A204.1 (cell line): ENCODE measurements at regions not wholly inside any gene's neighbourhood (a gene's known extent, or its start where the extent isn't known, plus 50 kb on each side); places are given as distances from the start of the nearest gene placed in this dataset.

ENCODE experiments used
- FAIRE-seq: peaks from 2 replicates; lab custom pipeline; 2012; peaks lifted over from hg19 to GRCh38; lab: Jason Lieb, UNC

DNA sequence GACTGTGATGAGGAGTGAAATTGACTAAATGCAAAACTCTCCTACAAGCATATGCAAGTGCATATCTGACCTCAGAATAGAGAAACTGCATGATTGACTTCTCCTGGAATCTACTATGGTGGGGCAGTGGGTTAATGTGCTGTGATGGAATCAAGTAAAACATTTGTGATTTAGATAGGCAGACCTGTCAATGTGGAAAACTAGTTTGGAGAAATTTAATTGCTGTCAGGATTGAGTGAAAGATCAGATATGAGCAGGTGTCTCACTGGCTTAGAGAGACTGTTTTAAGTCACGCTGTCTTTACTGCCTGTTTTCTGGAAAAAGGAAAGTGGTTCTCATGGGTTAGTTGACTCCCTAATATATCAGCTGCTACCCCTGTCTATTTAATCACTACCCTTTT, 881.0 kb upstream of the CNTNAP5 start:
- FAIRE-seq, result no peak

DNA sequence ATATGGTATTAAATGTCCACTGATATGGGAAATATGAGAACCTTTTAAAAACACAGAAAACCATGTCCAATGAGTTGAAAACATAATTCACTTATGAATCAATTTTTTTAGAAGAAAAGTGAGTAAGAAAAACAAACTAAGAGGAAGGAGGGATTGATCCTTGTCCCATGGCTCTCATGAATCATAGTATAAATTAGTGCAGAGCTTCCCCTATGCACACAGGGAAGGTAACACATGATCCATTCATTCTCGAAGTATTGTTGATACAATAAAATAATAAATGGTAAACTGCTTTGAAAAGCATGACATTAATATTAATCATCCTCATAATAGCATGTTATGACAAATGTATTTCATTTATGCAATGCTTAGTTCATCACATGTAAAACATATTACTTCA, 872.0 kb upstream of the CNTNAP5 start:
- FAIRE-seq, result no peak

DNA sequence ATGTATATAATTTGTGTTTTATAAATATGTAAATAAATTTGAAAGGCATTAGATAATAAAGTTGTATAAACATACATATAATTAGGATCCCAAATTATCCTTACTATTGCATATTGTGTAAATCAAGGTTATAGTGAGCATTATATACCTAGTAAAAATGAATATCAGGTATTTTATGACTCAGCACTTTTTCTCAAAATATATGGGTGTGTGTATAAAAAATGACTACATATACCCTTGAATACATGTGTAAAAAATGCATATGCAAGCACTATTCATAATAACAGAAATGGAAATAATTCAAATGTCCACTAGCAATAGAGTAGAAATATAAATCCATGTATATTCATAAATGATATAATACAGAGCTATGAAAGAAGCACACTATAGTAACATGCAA, 870.9 kb upstream of the CNTNAP5 start:
- FAIRE-seq, result no peak

DNA sequence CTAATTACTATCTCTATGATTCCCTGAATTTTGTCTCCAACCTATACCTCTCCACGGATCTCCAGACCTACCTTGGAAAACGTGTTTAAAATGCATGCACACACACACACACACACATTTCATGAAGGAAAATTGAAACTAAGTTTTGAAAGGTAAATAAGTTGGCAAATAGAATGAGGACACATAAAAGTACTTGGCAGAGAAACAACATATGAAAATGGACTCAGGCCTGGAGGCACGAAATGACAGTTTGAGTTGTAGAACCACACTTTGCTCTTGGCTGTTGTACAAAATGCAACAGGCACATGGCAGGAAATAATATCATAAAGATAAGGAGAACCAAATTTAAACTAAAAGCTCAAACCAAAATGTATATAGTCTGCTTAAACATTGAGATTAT, 868.1 kb upstream of the CNTNAP5 start:
- no peak for FAIRE-seq

DNA sequence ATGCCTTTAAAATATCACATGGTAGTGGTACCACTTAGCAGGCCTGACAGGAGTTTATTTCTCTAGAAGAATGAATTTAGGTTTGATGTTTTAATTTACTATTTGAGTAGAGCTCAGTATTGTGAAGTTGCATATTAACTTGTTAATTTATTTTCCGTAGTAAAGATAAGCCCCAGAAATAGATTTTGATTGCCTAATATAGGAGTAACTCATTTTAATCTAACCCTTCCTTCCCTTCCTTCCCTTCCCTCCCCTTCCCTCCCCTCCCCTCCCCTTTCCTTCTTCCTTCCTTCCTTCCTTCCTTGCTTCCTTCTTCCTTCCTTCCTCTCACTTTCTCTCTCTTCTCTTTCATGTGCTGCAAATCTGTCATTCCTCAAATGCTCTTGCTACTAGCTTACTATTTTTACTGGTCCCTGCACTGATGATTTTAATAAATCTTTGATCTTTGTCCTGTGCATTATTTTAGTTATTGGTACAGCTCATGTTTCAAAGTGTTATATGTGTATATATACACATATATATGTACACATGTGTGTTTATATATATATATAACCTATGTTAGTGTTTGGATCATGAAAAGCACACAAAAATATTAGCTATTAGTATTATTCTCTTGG, 862.6 kb upstream of the CNTNAP5 start:
- no peak for FAIRE-seq

DNA sequence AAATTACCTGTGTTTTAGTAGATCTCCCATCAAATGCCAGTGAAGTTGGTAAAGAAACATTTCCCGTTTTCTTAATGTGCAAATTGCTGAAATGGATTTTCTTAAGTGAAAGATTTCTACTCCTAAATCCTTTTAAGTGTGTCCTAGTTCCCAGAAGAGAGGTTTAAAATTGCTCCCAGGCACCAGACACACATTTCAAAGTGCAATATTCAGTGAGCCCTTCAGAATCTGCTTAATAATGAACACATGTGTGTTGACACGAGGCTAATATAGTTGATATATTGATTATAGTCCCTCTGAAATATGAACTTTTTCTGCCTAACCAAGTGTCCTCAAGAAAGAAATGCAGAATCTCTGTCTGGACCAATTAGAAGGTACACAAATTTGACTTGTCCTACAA, 861.7 kb upstream of the CNTNAP5 start:
- no peak for FAIRE-seq

DNA sequence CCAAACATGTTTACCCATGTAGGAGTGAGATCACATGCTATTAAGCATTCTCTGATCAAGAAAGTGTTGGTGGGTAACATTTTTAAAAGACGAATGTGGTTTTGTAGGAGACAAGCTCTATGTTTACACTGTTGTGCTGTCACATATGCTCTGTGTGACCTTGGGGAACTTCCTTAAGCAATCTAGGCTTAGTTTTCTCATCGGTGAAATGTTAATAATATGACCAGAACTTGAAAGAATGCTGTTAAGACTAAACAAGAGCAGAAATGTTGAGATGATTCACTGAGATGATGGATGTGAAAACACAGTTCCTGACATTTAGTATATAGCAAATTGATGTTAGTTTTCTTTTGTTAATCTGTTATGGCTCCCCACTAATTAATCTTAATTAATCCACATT, 860.9 kb upstream of the CNTNAP5 start:
- no peak for FAIRE-seq

DNA sequence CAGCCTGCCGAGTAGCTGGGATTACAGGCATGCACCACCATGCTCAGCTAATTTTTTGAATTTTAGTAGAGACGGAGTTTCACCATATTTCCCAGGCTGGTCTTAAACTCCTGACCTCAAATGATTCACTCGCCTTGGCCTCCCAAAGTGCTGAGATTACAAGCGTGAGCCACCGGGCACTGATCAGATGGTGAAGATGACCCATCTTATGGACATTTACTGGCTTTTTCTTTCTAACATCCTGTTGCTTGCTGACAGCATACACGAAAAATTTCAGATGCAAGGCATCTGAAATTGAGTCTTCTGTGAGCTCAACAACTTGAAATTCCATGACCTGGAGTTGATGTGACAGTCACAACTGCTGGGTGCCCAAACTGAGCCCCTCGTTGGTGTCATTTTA, 859.5 kb upstream of the CNTNAP5 start:
- FAIRE-seq, result no peak

DNA sequence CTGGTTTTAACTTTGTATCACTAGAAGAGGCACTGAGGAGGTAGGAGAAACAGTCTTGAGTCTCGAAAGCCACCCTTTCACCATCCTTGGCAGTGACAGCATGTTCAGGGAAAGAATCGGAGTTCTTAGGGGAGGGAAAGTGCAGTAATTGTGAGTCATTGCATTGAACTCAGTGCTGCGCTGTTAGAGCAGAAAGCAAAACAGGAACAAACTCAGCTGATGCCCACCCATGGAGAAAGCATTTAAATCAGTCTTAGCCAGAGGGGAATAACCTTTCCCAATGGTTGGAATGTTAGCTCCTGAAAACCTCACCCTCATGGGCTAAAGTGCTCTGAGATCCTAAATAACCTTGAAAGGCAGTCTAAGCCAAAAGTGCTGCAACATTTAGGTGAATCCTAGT, 845.6 kb upstream of the CNTNAP5 start:
- FAIRE-seq, result no peak

DNA sequence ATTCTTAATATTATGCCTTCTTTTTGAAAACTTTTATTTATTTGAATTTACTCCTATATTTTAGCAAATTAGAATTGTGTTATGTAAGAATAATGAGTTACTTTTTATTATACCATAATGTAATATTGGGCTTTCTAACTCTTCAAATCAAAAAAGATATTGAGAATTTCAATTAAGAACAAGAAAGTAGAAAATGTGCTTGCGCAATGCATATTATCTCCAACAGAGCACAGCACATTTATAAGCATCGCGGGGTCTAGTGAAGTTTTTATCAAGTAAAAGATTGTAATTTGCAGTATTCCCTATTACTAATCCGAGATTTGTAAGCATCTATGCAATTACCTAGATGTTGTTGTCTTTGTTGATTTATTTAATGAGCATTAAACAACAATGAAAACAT, 829.1 kb upstream of the CNTNAP5 start:
- no peak for FAIRE-seq

DNA sequence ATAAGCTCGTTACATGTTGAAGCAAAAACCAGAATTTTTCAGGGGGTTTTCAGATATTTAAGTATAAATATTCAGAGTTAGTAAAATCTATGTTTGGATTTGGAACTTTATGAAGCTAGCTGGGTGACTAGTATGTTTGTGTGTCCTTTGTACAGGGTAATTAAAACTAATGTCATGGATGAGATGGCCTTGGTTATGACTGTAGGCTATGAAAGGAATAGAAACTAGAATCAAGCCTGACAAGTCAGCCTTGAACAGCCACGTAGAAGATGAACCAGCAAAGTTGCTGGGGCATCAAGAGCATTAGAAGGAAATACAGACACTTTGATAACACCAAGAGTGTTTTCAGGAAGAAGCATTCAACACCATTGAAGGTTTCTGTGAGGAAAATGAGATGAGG, 825.1 kb upstream of the CNTNAP5 start:
- FAIRE-seq, result no peak

DNA sequence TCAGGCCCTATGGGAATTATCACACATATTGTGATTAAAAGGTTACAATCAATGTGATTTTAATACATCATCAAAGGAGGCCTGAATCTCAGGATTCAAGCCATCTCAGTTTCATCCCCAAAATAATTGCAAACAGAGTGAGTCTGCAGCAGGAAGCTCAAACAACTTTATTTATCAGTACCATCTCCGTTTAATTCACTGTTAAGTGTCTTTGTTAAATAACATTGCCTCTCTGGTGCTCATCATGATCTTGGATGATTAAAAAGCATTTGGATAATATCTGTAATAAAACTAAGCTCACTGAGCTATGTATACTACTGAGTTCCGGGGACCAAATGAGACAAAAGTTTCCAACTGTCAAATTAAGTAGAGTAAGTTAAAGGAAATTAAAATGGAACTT, 817.8 kb upstream of the CNTNAP5 start:
- no peak for FAIRE-seq

DNA sequence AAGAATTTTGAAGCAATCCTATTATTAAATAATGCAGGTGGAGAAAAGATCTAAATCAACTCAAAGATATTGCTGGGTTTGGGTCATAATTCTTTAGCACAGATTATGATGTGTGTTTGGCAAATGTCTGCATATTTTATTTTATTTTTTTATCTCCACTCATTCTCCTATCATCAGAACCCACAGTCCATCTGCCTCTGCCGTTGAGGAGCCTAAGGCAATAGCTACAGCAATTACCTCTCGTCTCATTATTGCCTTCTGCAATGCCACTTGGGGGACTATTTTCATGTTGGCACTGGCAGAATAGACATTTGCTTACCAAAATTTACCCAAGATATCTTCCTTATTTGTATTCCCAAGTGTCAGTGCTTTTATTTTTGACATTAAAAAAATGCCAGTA, 815.9 kb upstream of the CNTNAP5 start:
- FAIRE-seq, result no peak

DNA sequence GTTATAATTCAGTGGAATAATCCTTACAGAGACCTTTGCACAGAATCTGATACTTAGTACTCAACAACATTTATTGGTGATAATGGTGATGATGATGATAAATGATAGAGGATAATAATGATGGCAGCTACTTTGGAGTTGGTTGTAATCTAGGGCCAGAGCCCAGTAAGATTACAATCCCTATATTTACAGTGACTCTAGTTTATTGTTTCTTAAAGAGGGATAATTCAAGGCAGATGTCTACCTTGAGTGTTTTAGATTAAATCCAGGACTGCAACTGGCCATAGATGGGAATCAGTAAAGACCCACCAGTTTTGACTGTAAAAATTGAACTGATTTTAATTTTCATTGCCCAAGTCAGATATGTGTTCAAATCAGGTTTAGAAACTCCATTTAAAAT, 813.9 kb upstream of the CNTNAP5 start:
- FAIRE-seq, result no peak

DNA sequence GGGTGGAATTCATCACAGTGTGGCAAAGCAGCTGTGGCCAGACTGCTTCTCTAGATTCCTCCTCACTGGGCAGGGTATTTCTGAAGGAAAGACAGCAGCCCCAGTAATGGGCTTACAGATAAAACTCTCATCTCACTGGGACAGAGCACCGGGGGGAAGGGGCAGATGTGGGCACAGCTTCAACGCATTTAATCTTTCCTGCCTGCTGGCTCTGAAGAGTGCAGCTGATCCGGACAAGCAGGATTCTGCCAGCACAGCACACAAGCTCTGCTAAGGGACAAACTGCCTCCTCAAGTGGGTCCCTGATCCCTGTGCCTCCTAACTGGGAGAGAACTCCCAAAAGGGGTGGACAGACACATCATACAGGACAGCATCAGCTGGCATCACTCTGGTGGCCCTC, 779.9 kb upstream of the CNTNAP5 start:
- no peak for FAIRE-seq

DNA sequence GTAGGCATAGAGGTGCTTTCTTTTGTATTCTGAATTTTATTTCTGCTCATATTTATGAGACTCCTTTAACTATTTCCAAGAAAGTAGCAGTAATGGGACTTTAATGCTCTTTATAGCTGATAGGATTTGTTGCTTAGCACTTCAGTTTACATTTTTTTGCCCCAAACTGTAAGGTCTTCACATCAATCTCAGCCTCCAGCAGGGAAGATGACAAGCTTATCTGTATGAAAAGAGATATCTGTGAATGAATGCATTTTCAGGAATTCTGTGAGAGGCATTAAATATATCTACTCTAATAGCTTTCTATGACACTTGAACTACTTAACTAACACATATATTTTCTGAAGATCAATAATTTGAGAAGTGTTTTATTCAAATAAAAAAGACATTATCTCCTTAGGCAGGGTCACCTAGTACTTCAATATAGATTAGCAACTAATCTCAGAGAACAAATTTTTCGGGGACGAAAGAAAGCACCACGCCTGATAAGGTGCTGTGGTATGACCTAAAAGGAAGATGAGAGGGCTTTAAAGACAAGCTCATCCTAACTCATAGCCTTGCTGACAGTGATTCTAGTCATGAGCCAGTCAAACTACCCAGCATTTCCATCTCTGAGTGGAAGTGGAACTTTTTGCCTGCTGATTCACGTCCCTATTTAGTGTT, 766.1 kb upstream of the CNTNAP5 start:
- FAIRE-seq, result no peak

DNA sequence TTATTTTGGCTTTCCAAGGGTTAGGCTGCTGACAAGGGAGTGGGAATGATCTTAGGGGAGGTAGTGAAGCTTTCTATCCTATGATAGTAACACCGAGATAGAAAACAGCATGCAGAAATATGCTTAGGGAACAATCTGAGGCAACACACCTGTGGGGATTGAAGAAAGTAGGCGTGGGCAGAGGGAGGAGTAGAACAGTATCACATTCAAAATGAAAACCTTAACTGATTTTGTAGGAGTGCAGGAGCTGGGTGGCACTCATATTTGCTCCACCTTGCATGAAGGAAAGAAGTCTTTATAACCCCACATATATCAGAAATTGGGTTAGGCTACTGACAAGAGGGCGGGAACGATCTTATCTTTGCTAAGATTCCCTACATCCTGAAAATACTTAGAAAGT, 762.2 kb upstream of the CNTNAP5 start:
- FAIRE-seq, result no peak

DNA sequence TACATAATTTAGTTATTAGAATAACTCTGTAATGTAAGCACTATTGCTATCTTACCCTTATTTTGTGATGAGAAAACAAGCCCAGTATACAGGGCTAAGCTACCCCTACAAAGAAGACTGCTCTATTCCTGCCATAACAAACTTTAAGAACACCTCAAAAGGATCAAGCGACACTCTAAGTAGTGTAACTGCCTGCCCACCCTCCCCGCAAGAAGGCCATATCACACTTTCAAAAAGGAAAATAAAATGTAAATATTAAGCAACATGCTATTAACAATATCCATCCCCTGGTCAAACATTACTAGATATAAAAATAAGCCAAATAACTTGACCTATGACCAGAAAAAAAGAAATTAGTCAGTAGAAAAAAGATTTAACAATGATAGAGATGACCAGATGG, 741.7 kb upstream of the CNTNAP5 start:
- FAIRE-seq, result no peak

DNA sequence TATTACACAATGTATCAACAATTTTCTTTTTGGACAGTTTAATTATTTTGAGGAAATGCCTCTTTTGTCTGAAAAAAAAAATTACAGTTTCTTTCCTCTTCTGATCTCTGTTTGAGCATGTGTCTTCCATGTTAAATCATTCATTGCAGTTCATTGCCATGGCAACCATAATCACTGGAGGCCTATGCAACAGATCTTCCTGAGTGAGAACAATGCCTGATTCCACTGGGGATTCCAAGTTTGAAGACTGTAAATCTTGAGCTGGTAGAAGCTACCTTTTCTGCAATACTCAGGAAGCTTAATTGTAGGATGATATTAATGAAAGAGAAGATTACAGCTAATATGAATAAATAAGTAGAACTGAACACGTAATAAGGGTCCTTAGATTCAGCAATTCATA, 721.4 kb upstream of the CNTNAP5 start:
- no peak for FAIRE-seq
